B cell (primary cell): ENCODE measurements at regions not wholly inside any gene's neighbourhood (a gene's known extent, or its start where the extent isn't known, plus 50 kb on each side); places are given as distances from the start of the nearest gene placed in this dataset.

Experiments
- ATAC-seq: fragments of 200-7000 bp; cut with Tn5 transposase; one replicate; pipeline ENCODE4 v1.10.0; 2021; ENCODE audit warnings: low read depth, mild to moderate bottlenecking, moderate number of reproducible peaks, moderate library complexity
- CTCF ChIA-PET: fragments of 350-600 bp; sonication (Branson Sonifier 250); formaldehyde crosslinking; loops from one replicate; lab custom pipeline; 2021; ENCODE audit warnings: antibody characterized with exemption, inconsistent platforms; lab: Charles Lee
- POLR2A ChIA-PET: fragments of 350-600 bp; sonication (Branson Sonifier 250); formaldehyde crosslinking; loops from one replicate; lab custom pipeline; 2021; ENCODE audit warnings: antibody characterized with exemption; lab: Charles Lee
- DNase-seq: peaks from one replicate; pipeline ENCODE4 v3.0.0; 2013
- H2AFZ ChIP-seq: 2 replicates; pipeline ENCODE4 v1.6.1; 2012; ENCODE audit warnings: mild to moderate bottlenecking, low read depth, low read length; ENCODE audit not compliant: insufficient read depth, poor library complexity, severe bottlenecking
- H3K27ac ChIP-seq, 2 donors: 1 replicate in 1 of 2; 2 replicates in 1 of 2; pipeline ENCODE4 v1.5.1; 2012 to 2013; ENCODE audit warnings: low read length in 2 of 2, mild to moderate bottlenecking in 2 of 2, moderate library complexity in 1 of 2
- H3K27me3 ChIP-seq, 4 experiments: fragments of 200-600 bp in 1 of 4; sonication (generic) in 1 of 4; replicated peaks in 1 of 4; 1 replicate in 2 of 4; 2 replicates in 2 of 4; pipeline versions ENCODE4 v1.6.1 to v1.7.0; 2013 to 2016; ENCODE audit warnings: low read length in 3 of 4, mild to moderate bottlenecking in 2 of 4, mixed read lengths in 1 of 4, moderate library complexity in 1 of 4; ENCODE audit not compliant: insufficient read depth in 4 of 4, control insufficient read depth in 3 of 4; ENCODE audit errors: control extremely low read depth in 1 of 4
- H3K36me3 ChIP-seq, 2 experiments: replicated peaks in 1 of 2; 1 replicate in 1 of 2; 2 replicates in 1 of 2; pipeline versions ENCODE4 v1.6.1 to v1.7.1; 2013; ENCODE audit warnings: low read length in 1 of 2; ENCODE audit not compliant: insufficient read depth in 2 of 2, control insufficient read depth in 1 of 2; ENCODE audit errors: control extremely low read depth in 1 of 2, extremely low read depth in 1 of 2
- H3K4me1 ChIP-seq, 2 donors: fragments of 200-600 bp in 1 of 2; sonication (generic) in 1 of 2; 1 replicate in 1 of 2; 2 replicates in 1 of 2; pipeline versions ENCODE4 v1.5.1 to v1.6.1; 2013 to 2017; ENCODE audit warnings: low read length in 2 of 2; ENCODE audit not compliant: control insufficient read depth in 2 of 2, insufficient read depth in 2 of 2
- H3K4me2 ChIP-seq: replicated peaks from 2 replicates; pipeline ENCODE3; 2012; ENCODE audit warnings: mild to moderate bottlenecking, low read depth, low read length; ENCODE audit not compliant: poor library complexity, severe bottlenecking
- H3K4me3 ChIP-seq, 5 experiments: fragments of 200-600 bp in 1 of 5; sonication (generic) in 1 of 5; 1 replicate in 3 of 5; 2 replicates in 2 of 5; pipeline versions ENCODE4 v1.5.1 to v1.7.0; 2011 to 2016; ENCODE audit warnings: low read length in 4 of 5, mild to moderate bottlenecking in 4 of 5, low read depth in 2 of 5, control low read depth in 1 of 5, moderate library complexity in 1 of 5; ENCODE audit not compliant: insufficient read depth in 1 of 5; ENCODE audit errors: control extremely low read depth in 1 of 5, extremely low read depth in 1 of 5
- H3K79me2 ChIP-seq: fragments of 200-600 bp; sonication (generic); one replicate; pipeline ENCODE4 v1.6.0; 2016; ENCODE audit warnings: low read length; ENCODE audit not compliant: control insufficient read depth, insufficient read depth
- H3K9ac ChIP-seq: fragments of 200-600 bp; sonication (generic); 2 replicates; pipeline ENCODE4 v1.6.1; 2017; ENCODE audit warnings: mild to moderate bottlenecking, low read length, moderate library complexity
- H3K9me3 ChIP-seq, 3 donors: one replicate each; pipeline versions ENCODE4 v1.6.1 to v1.7.1; 2013; ENCODE audit warnings: low read length in 2 of 3; ENCODE audit not compliant: control insufficient read depth in 2 of 3, insufficient read depth in 1 of 3; ENCODE audit errors: control extremely low read depth in 1 of 3
- H4K20me1 ChIP-seq: 2 replicates; pipeline ENCODE4 v1.6.0; 2012; ENCODE audit warnings: mild to moderate bottlenecking, low read length; ENCODE audit not compliant: insufficient read depth, control insufficient read depth, poor library complexity, severe bottlenecking
- H3K27ac Mint-ChIP-seq: one replicate; pipeline ENCODE4 v1.8.0; 2021; ENCODE audit warnings: mixed read lengths
- H3K27me3 Mint-ChIP-seq: one replicate; pipeline ENCODE4 v1.8.0; 2021; ENCODE audit warnings: mixed read lengths
- H3K4me1 Mint-ChIP-seq: one replicate; pipeline ENCODE4 v1.8.0; 2021; ENCODE audit warnings: mixed read lengths
- H3K4me3 Mint-ChIP-seq: one replicate; pipeline ENCODE4 v1.8.0; 2021; ENCODE audit warnings: mixed read lengths
- H3K9me3 Mint-ChIP-seq: one replicate; pipeline ENCODE4 v1.8.0; 2022; ENCODE audit warnings: mixed read lengths; ENCODE audit not compliant: insufficient read depth
- CTCF ChIP-seq: fragments of 200-600 bp; IDR thresholded peaks from one replicate; pipeline ENCODE4 v1.8.0; 2022; ENCODE audit warnings: antibody characterized with exemption, mild to moderate bottlenecking
- EZH2 ChIP-seq: IDR thresholded peaks from 2 replicates; pipeline ENCODE4 v1.6.1; 2012; ENCODE audit warnings: borderline replicate concordance, low read depth, mild to moderate bottlenecking, moderate library complexity, low read length; ENCODE audit not compliant: insufficient read depth, poor library complexity, severe bottlenecking
- WGBS: methylation state at CpG from one replicate; pipeline ENCODE4 v1.1.5; 2013; ENCODE audit warnings: missing lambda C conversion rate; ENCODE audit not compliant: insufficient coverage; 5-methylcytosine and 5-hydroxymethylcytosine counted together
- intact Hi-C: fragments of 100-400 bp; cut with micrococcal nuclease; formaldehyde crosslinking; loops from one replicate; pipeline ENCODE4 v1.10.0; 2022

GRCh38 chr2:103327966-103328365 lies 566.1 kb downstream of the TMEM182 start:
- no peaks in the 10 kb centered on the region for H3K9me3 ChIP-seq
- H3K27me3 ChIP-seq: no peaks in the 10 kb centered on the region
- H3K4me1 Mint-ChIP-seq: no peaks in the 10 kb centered on the region
- no peak overlapping the region for H3K27ac Mint-ChIP-seq
- ChIA-PET CTCF (no interaction called here), POLR2A (no interaction called here)
- no peaks in the 10 kb centered on the region for H3K36me3 ChIP-seq
- ATAC-seq (no peak), DNase-seq (no peak)
- no peak overlapping the region for H3K27ac ChIP-seq
- no peak overlapping the region for H3K4me2 ChIP-seq
- H3K4me3 ChIP-seq: no peak overlapping the region
- no peak for TF ChIP-seq CTCF
- no peak for TF ChIP-seq EZH2
- no peaks in the 10 kb centered on the region for H3K9me3 Mint-ChIP-seq
- H3K79me2 ChIP-seq: no peaks in the 10 kb centered on the region
- no peaks in the 10 kb centered on the region for H3K4me1 ChIP-seq
- no peaks in the 10 kb centered on the region for H3K27me3 Mint-ChIP-seq
- no peak overlapping the region for H3K9ac ChIP-seq
- no CpG with 5 or more reads among the region's 2 CpGs for WGBS
- H4K20me1 ChIP-seq: no peaks in the 10 kb centered on the region
- no peak overlapping the region for H3K4me3 Mint-ChIP-seq
- H2AFZ ChIP-seq: no peak overlapping the region
- intact Hi-C loops: no loop called here

GRCh38 chr2:103335403-103335802 lies 573.6 kb downstream of the TMEM182 start:
- H3K4me2 ChIP-seq: no peak overlapping the region
- H3K4me3 ChIP-seq: no peak overlapping the region
- Mint-ChIP-seq H3K27ac (no peak overlapping the region), H3K27me3 (no peaks in the 10 kb centered on the region), H3K4me3 (no peak overlapping the region), H3K9me3 (peaks cover 4% of the 10 kb centered on the region), H3K4me1 (no peaks in the 10 kb centered on the region)
- no peak overlapping the region for H2AFZ ChIP-seq
- ChIA-PET CTCF (no interaction called here), POLR2A (no interaction called here)
- H3K79me2 ChIP-seq: no peaks in the 10 kb centered on the region
- TF ChIP-seq EZH2 (no peak), CTCF (no peak)
- H4K20me1 ChIP-seq: no peaks in the 10 kb centered on the region
- no peaks in the 10 kb centered on the region for H3K4me1 ChIP-seq
- intact Hi-C loops: no loop called here
- WGBS: no CpG with 5 or more reads among the region's 2 CpGs
- H3K36me3 ChIP-seq: no peaks in the 10 kb centered on the region
- H3K27me3 ChIP-seq: no peaks in the 10 kb centered on the region
- no peak for ATAC-seq
- no peak for DNase-seq
- H3K9me3 ChIP-seq: no peaks in the 10 kb centered on the region
- no peak overlapping the region for H3K27ac ChIP-seq
- H3K9ac ChIP-seq: no peak overlapping the region
